HG02588 (cell line): ENCODE measurements at regions not wholly inside any gene's neighbourhood (a gene's known extent, or its start where the extent isn't known, plus 50 kb on each side); places are given as distances from the start of the nearest gene placed in this dataset.
"Not testable (repeated sequence)": the region's sequence is repeated elsewhere in the genome, so short reads cannot be mapped to it uniquely, and the experiment has no call there.

ENCODE experiments used
- ATAC-seq: cut with Tn5 transposase; IDR thresholded peaks from one replicate; pipeline ENCODE4 v1.9.1; 2021; ENCODE audit warnings: mild to moderate bottlenecking, moderate library complexity; ENCODE audit not compliant: unreplicated experiment

GRCh38 chr1:181170194-181170593 is 81.7 kb downstream of the IER5 start:
- ATAC-seq: no peak

GRCh38 chr1:181172082-181172481 is 83.6 kb downstream of the IER5 start:
- ATAC-seq: no peak

DNA sequence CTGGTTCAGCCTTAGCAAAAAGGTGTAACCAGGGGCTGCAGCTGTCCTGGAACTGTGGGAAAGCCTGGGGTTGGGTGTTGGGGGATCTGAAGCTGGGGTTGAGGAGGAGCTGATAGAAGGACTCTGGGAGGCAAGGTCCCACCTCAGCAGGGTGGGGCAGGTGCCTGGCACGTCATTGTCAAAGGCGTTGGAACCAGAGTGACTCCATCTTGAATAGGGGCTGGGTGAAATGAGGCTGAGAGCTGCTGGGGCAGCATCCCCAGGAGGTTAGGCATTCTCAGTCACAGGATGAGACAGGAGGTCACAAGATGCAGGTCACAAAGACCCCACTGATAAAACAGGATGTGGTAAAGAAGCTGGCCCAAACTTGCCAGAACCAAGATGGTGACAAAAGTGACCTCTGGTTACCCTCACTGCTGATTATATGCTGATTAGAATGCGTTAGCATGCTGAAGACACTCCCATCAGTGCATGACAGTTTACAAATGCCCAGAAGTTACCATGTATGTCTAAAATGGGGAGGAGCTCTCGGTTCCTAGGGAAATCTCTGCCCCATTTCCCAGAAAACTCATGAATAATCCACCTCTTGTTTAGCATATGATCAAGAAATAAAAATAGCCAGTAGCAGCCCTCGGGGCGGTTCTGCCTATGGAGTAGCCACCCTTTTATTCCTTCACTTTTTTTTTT is 85.4 kb downstream of the IER5 start:
- ATAC-seq: no peak

DNA sequence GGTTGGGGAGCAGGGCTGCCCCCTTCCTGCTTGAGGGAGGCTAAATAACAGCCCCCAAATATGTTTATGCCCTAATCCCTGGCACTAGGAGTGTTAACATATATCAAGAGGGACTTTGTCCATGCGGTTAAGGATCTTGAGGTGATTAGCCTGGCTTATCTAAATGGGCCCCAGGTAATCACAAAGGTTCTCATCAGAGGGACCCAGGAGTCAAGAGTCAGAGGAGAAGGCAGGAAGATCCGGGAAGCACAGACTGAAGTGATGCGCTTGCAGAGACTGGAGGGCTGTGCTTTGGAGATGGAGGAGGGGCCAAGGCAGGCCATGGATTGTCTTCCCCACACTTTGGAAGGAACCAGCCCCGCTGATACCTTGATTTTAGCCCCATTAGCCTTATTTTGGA is 86.4 kb downstream of the IER5 start:
- no peak for ATAC-seq

DNA sequence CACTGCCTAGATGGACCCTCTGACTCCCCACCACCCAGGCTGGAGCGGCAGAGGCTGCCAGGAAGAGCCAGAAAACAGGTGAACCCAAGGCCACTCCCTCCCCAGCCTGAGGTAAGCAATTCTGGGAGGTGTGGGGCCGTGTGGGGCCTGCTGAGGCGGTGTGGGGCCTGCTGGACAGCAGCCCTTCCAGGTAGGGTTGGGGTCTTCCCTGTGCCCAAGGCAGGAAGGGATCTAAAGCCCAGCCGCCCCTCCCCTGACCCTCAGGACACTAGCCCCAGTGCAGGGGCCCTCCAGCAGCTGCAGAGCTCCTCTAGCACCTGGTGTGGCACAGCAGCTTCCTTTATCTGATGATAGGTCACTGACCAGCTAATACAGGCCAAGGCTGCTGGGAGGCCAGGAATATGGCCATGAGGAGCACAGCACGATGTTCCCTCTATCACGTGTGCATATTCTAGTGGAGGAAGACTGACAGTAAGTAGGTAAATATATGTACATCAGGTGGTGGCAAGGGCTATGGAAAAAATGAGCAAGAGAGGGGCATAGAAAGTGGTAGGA is 86.9 kb downstream of the IER5 start:
- no peak for ATAC-seq

DNA sequence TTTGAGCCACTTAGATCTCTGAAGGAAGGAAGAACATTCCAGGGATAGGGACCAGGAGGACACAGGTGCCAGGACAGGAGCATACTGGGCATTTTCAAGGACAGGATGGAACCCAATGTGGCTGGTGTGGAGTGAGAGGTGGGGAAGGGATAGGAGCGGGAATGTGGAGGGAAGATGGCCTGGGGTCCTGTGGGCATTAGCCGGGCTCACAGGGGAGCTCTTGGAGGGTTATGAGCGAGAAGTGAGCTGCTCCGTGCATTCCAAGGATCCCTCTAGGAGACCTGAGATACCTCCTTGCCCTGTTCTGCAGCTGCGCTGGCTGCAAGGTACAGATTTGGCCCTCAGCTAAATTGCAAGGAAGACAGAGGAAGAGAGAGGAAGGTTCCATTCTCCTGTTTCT is 87.5 kb downstream of the IER5 start:
- ATAC-seq: no peak

DNA sequence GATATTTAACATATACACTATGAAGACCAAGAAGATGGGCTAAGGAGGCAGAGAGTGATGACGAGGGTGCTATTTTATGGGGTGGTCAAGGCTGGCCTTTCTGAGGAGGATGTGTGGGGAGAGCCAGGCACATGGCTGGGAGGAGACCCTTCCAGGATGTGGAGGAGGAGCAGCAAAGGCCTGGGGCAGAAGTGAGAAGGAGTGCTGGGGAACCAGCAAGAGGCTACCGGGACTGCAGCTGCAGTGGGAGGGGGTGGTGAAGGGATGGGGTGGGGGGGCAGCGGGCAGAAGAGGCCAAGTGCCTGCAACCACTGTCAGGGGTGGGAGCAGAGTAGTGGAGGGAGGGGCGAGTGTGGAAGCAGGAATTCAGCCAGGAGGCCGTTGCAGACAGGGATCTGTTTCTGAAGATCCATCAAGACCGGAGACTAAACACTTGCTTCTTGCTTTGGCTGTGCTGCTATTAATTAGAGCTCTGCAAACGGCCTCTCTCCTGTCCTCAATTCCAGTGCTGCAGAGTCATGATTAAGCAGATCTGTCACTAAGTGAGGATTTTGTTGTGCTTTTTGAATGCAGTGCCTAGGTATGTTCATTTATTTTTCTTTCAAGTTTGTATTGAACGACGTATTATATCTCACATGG is 89.9 kb downstream of the IER5 start:
- ATAC-seq: no peak

- no peak for ATAC-seq
Observed at GRCh38 chr1:181179279-181179986, 90.9 kb downstream of the IER5 start.

DNA sequence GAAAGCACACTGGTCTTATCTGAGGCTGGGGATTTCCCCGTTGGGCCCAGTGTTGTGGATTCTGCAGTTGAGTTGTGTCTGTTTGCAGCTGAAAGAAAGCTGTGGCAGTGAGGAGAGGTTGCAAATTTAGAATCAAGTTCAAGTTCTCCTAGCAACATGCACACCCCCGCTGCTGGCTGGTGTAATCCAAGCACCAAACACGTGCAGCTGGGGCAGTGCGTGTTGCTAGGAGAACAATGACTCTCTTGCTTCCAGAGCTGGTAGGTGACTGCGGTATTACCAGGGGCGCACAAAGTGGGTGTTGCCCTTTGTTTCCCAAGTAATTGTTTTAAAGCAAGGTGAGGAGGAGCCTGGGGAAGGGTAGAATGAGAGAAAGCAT is 91.5 kb downstream of the IER5 start:
- no peak for ATAC-seq

DNA sequence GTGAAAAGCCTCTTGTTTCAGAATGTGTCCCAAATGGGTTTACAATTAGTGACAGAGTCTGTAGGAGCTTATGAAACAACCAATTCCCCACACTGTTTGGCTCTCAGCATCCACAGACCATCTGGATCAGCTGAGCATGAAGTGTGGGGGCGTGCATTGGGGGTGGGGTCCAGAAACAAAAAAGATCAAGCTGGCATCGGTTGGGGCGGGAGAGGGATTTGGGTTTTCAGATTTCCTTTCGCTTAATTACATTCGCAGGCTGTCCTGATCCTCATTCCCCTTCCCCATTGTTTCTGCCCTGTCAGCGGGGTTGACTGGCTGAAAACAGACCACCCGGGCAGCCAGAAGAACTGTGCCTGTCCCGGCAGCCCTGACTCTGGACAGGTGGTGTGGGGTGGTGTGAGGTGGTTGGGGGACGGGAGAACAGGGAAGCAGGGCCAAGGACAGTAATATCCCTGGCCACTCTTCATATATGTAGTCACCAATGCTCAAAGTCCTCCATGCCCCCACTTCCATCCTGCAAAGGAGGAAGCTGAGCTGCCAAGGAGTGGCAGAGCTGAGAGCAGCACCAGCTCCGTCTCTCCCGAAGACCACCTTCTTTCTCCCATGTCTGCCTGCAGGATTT is 92.0 kb downstream of the IER5 start:
- ATAC-seq: no peak

- ATAC-seq: no peak
Observed at GRCh38 chr1:181181792-181182585, 93.5 kb downstream of the IER5 start.

DNA sequence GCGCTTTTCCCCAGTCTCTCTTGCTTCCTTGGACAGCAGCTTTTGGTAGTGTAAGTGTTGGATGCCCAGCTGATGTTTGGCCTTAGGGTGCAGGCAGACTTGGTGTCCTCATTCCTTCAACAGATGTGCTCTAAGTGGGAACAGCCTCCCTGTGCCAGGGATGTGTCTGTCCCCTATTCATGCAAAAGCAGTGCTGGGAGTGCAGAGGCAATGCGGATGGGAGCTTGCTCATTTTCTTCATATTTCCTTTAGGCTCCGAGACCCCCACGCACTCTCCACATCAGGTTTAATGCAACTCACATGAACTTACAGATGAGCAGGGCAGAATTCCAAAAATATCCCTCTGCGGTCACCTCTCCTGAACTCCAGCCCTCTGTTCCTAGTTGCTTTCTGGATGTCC is 96.1 kb downstream of the IER5 start:
- no peak for ATAC-seq

DNA sequence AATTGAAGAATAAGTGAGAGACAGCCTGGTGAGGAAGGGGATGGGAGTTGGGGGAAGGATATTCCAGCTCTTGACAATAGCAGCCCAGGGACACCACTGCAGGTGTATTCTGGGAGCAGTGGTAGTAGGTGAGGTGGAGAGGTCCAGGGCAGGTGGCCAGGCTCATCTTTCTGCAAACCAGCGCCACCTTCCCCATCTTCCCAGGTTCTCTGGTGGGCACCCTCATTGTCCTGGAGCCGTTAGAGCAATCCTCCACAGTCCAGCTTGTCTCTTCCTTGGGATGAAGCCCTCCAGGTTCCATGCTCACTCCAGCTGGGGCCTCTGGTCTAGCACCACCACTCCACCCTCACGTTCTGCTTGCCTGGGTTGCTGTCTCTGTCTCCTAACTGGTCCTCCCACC is 97.0 kb downstream of the IER5 start:
- ATAC-seq: no peak

DNA sequence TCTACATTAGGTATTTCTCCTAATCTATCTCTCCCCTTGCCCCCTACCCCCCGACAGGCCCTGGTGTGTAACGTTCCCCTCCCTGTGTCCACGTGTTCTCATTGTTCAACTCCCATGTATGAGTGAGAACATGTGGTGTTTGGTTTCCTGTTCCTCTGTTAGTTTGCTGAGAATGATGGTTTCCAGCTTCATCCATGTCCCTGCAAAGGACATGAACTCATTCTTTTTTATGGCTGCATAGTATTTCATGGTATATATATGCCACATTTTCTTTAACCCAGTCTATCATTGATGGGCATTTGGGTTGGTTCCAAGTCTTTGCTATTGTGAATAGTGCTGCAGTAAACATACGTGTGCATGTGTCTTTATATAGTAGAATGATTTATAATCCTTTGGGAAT is 97.6 kb downstream of the IER5 start:
- not testable (repeated sequence) for ATAC-seq

DNA sequence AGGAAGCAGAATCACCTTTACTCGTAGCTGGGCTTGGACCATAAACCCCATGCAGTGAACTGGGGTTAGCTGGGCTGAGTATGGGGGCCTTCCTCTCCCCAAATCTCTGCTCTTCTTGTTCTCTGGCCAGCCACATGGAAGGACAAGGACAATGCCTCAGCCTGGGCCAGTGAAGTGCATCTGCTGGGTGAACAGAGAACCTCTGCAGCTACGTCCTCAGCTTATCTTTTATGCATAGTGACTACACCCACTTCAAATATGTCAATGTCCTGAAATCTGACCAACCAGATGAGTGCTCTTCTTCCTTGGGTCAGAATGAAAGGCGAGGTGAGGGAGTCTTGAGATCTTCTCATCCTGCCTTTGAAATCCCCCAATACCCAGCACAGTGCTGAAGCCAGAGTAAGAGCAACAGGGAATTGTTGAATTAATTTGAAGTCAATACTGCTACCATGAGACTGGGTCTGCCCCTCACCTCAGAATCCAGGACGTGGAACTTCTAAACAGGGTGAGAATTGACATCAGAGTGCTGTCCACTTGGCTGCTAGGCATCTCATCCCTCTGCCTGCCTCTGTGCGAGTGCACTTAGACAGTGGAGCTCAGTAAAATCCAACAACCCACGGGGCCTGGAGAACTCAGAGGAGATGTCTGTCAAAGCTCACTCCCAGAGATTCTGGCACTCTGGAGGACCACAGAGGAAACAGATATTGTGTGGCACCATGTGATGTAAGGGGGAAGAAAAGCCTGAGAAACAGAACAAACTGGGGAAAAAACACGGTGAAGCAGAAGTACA is 99.0 kb downstream of the IER5 start:
- ATAC-seq: no peak

DNA sequence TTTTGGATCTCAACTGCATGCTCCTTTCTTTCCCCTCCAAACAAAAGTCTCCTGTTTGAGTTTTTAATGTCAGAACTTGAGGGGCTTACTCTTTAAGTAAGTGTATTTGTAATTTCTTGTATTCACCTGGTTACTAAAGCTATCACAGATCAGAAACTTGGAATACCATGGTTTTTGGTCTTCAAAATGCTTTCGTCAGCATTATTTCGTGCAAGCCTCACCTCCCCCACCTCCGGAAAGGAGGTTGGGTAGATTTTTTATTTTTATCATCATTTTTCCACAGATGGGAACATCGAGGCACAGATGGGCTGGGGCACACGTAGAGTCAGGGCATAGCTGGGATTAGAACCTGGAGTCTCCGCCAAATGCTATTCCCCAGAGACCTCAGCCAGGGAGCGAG is 100.7 kb downstream of the IER5 start:
- no peak for ATAC-seq

GRCh38 chr1:181189691-181190363 is 101.3 kb downstream of the IER5 start:
- ATAC-seq: no peak

DNA sequence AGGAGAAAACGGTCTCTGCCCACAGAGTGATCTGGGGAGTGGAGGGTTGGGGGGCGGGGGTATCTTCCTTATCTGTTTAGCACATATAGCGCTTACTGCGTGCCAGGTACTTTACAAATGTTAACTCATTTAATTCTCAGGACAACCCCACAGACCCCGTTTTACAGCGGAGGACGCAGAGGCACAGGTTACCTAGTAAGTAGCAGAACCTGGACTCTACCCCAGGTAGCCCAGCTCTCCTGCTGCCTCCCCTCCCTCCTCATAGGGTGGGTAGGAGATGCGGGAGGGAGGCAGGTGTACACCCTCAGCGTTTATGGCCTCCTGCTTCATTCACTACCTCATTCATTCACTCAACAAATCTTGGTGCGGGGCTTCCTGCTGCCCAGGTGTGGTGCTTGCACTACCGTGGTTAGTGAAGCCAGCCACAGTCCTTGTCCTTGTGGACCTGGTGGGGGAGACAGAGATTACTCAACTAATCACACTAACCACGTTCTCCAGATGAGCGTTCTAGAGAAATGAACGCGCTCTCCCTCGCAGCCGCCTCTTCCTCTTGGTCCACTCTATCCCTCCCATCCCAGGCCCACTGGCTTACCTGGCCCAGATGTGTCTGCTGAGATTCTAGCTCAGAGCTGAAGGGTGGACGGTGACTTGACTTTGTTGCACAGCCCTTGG is 102.0 kb downstream of the IER5 start:
- ATAC-seq: no peak

DNA sequence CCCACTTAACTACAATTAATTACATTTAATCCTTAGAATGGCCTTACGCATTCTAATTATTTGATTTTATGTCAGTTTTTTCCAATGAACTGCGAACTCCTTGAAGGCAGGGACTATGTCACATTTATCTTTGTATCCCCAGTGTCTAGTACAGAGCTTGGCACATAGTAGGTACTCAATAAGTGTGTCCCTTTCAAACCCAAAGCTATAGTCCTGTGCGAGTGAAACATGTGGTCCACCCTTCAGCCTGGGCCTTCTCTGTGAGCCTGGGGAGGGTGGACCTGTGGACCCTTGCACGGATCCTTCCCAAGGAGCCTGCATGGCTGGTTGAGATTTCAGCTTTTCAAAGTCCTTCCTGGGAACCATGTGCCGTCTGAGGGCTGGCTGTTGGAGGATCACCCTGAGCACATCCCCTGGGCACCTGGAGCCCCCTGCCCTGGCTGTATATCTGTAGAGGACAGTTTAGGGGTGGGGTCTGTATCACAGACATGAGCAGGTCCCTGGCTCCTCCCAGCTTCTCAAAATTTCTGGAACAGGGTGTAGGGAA is 103.1 kb downstream of the IER5 start:
- no peak for ATAC-seq
